GM21737 (cell line): ENCODE measurements at regions not wholly inside any gene's neighbourhood (a gene's known extent, or its start where the extent isn't known, plus 50 kb on each side); places are given as distances from the start of the nearest gene placed in this dataset.
"Not testable (repeated sequence)": the region's sequence is repeated elsewhere in the genome, so short reads cannot be mapped to it uniquely, and the experiment has no call there.

ENCODE experiments used
- ATAC-seq: cut with Tn5 transposase; IDR thresholded peaks from one replicate; pipeline ENCODE4 v1.9.1; 2021; ENCODE audit warnings: mild to moderate bottlenecking, moderate library complexity; ENCODE audit not compliant: unreplicated experiment

GRCh38 chr2:56606086-56606485 lies 422.3 kb downstream of the CCDC85A start:
- ATAC-seq, result not testable (repeated sequence)

GRCh38 chr2:56613254-56613653 lies 429.5 kb downstream of the CCDC85A start:
- ATAC-seq, result no peak

GRCh38 chr2:56613920-56614319 lies 430.1 kb downstream of the CCDC85A start:
- ATAC-seq, result no peak

DNA sequence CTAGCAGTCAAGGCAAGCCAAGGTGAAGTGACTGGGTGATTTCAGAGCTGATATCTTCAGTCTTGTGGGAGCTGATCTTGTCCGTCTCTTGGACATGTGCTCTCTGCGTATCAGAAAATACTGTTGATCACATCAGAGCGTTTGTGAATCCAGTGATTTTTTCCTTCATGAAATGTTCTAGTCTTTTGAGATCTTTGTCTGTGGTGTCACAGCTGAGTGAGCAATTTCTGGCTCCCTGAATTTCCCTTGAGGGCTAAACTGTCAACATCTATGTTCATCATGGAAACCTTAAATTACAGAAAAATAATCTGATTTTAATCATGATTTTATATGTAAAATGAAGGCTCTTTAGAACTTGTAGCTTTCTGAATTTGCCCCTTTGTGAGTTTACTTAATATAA lies 432.0 kb downstream of the CCDC85A start:
- ATAC-seq, result no peak

GRCh38 chr2:56624181-56624580 lies 440.4 kb downstream of the CCDC85A start:
- ATAC-seq, result no peak

DNA sequence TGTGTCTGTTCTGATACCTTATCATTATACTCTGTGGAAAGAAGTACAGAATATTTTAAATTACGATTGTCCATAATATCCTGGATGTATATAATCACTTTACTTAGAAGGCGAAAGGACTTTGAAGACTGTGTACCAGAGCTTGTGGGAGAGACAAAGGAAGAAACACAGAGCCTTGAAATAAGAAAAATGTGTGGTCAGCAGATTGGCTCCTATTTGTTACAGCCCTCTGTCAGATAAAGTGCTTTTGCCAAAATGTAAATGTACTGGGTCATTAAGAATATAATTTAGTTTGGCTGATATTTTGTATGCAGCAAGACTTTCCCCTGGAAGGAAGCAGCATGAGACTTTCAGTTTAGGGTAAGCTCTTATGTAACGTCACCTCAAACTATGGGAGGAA lies 443.1 kb downstream of the CCDC85A start:
- no peak for ATAC-seq

GRCh38 chr2:56630286-56630685 lies 446.5 kb downstream of the CCDC85A start:
- ATAC-seq, result no peak

DNA sequence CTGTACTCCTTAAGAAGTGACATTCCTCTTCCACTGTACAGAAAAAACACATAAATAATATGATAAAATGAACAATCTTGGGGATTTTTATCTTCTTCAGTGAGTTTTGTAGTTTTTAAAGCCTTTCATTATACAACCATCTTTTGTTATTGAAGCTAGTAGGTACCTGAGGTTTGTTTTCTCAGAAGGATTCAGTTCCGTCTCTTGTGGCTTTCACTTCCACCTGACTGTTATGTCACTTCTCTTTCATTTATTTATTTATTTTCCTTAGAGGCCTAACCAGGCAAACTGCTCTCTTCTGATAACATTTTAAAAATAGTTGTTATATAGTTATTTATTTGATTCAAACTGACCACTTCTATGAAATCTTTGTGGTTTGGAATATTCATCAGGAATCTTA lies 464.2 kb downstream of the CCDC85A start:
- no peak for ATAC-seq

DNA sequence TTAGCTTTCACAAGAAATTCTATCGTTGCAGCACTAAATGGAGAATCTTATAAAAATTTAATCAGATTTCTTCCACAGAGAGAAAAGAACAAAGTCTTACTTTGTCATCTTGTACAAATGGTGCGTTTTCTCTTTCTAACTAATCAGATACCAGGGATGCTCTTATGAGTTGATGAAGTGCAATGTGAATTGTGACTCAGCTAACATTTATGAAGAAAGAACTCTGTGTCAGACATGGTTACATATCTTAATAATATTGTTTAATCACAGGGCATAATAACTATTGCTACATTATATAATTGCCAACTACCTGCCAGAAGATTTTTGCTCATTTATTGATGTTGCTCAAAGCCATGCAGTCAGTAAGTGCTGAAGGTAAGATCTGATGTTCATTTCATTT lies 465.0 kb downstream of the CCDC85A start:
- ATAC-seq, result no peak

DNA sequence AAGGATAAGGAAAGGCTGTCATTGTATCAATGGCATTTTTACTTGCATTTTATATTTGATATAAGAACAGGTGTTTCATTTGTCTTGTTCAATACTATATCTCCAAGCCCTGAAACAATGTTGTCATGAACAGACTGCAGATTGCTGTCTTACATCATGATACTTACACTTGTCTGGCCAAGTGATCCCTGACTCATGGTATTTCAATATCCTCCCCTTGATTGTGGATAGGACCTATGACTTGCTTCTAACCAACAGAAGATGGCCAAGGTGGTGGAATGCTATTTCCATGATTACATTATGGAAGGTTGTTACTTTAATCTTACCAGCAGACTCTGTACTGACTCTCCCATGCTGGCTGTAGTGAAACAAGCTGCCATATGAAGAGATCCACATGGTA lies 471.1 kb downstream of the CCDC85A start:
- ATAC-seq, result no peak

- no peak for ATAC-seq
Observed at GRCh38 chr2:56656826-56657225, 473.0 kb downstream of the CCDC85A start.

DNA sequence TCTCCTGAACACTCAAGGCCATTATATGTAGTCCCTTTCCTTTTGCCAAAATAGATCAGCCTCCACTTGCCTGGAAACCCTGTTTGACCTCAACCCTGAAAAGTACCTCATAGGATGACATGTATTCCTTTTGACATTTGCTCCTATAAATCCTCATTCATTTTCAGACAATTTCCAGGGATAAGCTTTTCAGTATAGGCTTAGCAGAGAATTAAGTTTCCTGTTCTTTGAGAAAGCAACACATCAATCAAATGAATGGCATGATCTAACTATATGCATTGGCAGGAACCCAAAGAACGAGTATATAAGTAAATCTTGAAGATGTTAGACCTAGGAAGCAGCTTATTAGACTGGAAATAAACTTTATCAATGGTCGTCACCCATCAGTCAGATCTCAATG lies 483.0 kb downstream of the CCDC85A start:
- ATAC-seq, result no peak

DNA sequence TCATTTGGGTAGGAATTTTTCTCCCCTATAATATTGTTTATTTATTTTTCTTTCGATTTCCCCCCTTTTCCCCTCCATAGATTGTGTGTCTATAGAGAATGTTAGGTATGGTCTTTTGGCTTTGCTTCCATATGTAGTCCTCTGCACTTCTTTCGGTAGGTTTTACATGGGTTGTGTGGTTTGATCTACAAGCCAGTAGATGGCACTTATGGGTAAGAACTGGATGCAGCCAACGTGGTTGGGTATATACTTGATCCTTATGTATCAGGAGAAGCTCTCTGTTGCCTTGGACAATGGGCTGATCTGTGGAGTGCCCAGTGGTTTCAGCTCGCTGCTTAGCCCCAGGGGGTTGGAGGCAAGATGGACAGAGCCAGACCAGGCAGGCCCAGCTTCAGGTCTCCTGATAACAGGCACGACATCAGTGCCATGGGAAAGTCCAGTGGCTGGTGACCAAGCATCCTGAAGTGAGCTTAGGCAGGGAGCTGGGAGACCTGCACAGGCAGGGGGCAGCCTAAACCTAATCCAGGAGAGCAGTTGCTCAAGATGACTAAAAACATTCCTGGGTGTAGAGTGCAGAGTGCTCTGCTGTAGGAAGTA lies 488.3 kb downstream of the CCDC85A start:
- ATAC-seq, result no peak

- ATAC-seq, result no peak
Observed at GRCh38 chr2:56674084-56674483, 490.3 kb downstream of the CCDC85A start.

DNA sequence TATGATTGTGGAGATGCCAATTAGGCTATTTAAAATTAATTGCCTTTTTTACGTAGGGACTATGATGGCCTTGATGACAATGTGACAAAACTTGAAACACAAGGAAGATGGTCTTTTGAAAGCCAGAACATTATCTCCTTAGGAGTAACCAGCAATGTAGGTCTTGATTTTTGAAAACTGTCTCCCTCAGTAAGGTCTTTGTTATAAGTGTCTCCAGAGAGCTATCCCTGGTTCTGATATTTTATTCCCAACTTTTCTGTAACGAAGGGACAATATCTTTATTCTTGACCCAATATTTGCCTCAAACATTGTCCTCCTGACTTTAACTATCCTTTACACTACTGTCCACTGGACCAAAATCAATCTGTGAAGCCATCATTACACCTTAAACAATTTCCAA lies 493.2 kb downstream of the CCDC85A start:
- no peak for ATAC-seq

- ATAC-seq, result no peak
Observed at GRCh38 chr2:56680971-56681631, 497.3 kb downstream of the CCDC85A start.

- ATAC-seq, result no peak
Observed at GRCh38 chr2:56681659-56682396, 498.0 kb downstream of the CCDC85A start.

- ATAC-seq, result no peak
Observed at GRCh38 chr2:56682397-56682760, 498.6 kb downstream of the CCDC85A start.

- no peak for ATAC-seq
Observed at GRCh38 chr2:56684327-56684726, 500.5 kb downstream of the CCDC85A start.

DNA sequence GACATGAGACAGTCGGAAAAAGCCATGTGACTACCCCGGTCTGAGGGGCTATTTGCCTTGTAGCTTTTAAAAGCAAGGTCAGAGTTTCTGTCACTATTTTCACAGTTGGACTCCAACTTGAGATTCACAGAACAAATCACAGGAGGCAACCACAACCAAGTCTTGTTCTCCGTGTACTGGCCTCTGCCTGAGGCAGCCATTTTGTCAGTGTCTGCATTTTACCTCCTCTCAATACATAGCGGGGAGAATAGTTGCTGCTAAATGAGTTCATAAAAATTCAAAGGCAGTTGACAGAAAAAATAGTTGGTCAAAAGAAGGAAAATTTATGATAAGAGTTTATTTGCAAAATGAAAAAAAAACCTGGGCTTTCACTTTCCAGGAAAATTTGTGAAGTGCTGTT lies 501.4 kb downstream of the CCDC85A start:
- no peak for ATAC-seq

DNA sequence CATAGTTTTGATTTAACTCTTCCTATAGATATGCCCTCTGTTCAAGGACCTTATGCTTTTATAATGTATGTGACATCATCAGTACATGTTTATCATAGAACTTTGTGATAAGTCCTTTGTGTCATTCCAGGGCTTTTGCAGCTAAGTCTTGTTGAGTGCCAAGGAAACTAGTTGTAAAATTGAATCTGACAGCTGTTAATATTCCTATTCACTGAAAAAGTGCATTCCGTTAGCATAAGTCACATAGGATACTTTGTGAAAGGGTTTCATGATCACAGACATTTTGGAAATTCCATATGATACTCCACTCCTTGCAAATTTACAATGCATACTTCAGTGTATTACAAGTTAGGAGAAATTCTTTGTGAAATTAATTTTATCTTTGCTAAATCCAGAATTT lies 503.4 kb downstream of the CCDC85A start:
- no peak for ATAC-seq

GRCh38 chr2:56688661-56689060 lies 504.9 kb downstream of the CCDC85A start:
- ATAC-seq, result no peak
